H1 (cell line): ENCODE measurements at regions not wholly inside any gene's neighbourhood (a gene's known extent, or its start where the extent isn't known, plus 50 kb on each side); places are given as distances from the start of the nearest gene placed in this dataset.

Experiments
- CTCF ChIA-PET: fragments of 300-600 bp; sonication (Branson Sonifier 250); formaldehyde crosslinking; loops from one replicate; lab custom pipeline; 2021; ENCODE audit not compliant: partially characterized antibody; lab: Charles Lee
- POLR2A ChIA-PET: fragments of 300-600 bp; sonication (Branson Sonifier 250); formaldehyde crosslinking; loops from one replicate; lab custom pipeline; 2021; ENCODE audit warnings: inconsistent platforms; ENCODE audit not compliant: partially characterized antibody; lab: Charles Lee
- DNase-seq, 2 experiments: peaks; one replicate each; pipeline versions ENCODE4 v3.0.0 to v3.0.0-alpha.2; 2010 to 2022; ENCODE audit warnings: low spot score in 2 of 2, low read depth in 1 of 2, mixed read lengths in 1 of 2
- FAIRE-seq: peaks from 2 replicates; lab custom pipeline; 2011; peaks lifted over from hg19 to GRCh38; lab: Jason Lieb, UNC
- H2AFZ ChIP-seq: 2 replicates; pipeline ENCODE4 v1.8.1; 2012; ENCODE audit warnings: low read length, inconsistent platforms
- H2AK5ac ChIP-seq: 2 replicates; pipeline ENCODE4 v1.6.1; 2013; ENCODE audit warnings: low read depth, low read length
- H2BK120ac ChIP-seq: replicated peaks from 2 replicates; pipeline ENCODE3; 2013; ENCODE audit warnings: low read depth, low read length, inconsistent platforms
- H2BK12ac ChIP-seq: 2 replicates; pipeline ENCODE4 v1.6.1; 2013; ENCODE audit warnings: low read depth, low read length
- H2BK15ac ChIP-seq: 2 replicates; pipeline ENCODE4 v1.6.1; 2013; ENCODE audit warnings: low read length
- H2BK20ac ChIP-seq: 2 replicates; pipeline ENCODE4 v1.6.1; 2013; ENCODE audit warnings: low read length
- H2BK5ac ChIP-seq: 2 replicates; pipeline ENCODE4 v1.6.1; 2013; ENCODE audit warnings: low read depth, low read length
- H3K14ac ChIP-seq: 2 replicates; pipeline ENCODE4 v1.6.1; 2013; ENCODE audit warnings: inconsistent platforms; ENCODE audit not compliant: insufficient read length
- H3K18ac ChIP-seq: 2 replicates; pipeline ENCODE4 v1.6.1; 2013; ENCODE audit warnings: low read length; ENCODE audit errors: extremely low read depth
- H3K23ac ChIP-seq: 2 replicates; pipeline ENCODE4 v1.6.1; 2013; ENCODE audit warnings: inconsistent platforms; ENCODE audit not compliant: insufficient read length
- H3K23me2 ChIP-seq: 2 replicates; pipeline ENCODE4 v1.6.1; 2013; ENCODE audit warnings: low read depth, low read length
- H3K27ac ChIP-seq: 2 replicates; pipeline ENCODE4 v1.6.1; 2011; ENCODE audit warnings: low read depth, low read length, inconsistent platforms
- H3K27me3 ChIP-seq, 4 experiments: replicated peaks in 1 of 4; 1 replicate in 1 of 4; 2 replicates in 3 of 4; pipeline versions ENCODE4 v1.6.1 to v1.8.1; 2011 to 2013; ENCODE audit warnings: low read length in 3 of 4, mild to moderate bottlenecking in 3 of 4, inconsistent platforms in 2 of 4, mixed read lengths in 2 of 4, moderate library complexity in 1 of 4; ENCODE audit not compliant: control insufficient read depth in 3 of 4, insufficient read depth in 3 of 4; ENCODE audit errors: extremely low read depth in 1 of 4
- H3K36me3 ChIP-seq, 4 experiments: 2 replicates each; pipeline versions ENCODE4 v1.6.1 to v1.8.1; 2011 to 2013; ENCODE audit warnings: mild to moderate bottlenecking in 4 of 4, low read length in 3 of 4, moderate library complexity in 2 of 4, control low read depth in 1 of 4, inconsistent platforms in 1 of 4; ENCODE audit not compliant: insufficient read depth in 4 of 4, control insufficient read depth in 2 of 4
- H3K4ac ChIP-seq: replicated peaks from 2 replicates; pipeline ENCODE3; 2013; ENCODE audit warnings: low read length, low read depth, mixed read lengths, inconsistent platforms; ENCODE audit not compliant: insufficient read length
- H3K4me1 ChIP-seq, 4 experiments: replicated peaks in 1 of 4; 1 replicate in 1 of 4; 2 replicates in 3 of 4; pipeline versions ENCODE4 v1.6.1 to v1.8.1; 2011 to 2013; ENCODE audit warnings: low read length in 3 of 4, inconsistent platforms in 2 of 4, mixed read lengths in 1 of 4; ENCODE audit not compliant: insufficient read depth in 4 of 4, control insufficient read depth in 3 of 4
- H3K4me2 ChIP-seq, 2 experiments: 2 replicates each; pipeline versions ENCODE4 v1.6.1 to v1.8.1; 2011 to 2013; ENCODE audit warnings: low read depth in 2 of 2, low read length in 2 of 2, control low read depth in 1 of 2, inconsistent platforms in 1 of 2, mild to moderate bottlenecking in 1 of 2; ENCODE audit not compliant: insufficient read depth in 1 of 2
- H3K4me3 ChIP-seq, 4 experiments: fragments of 200-600, 300-600 bp in 1 of 4; sonication (generic), shearing (Covaris generic), sonication (Bioruptor Twin) in 1 of 4; 2 replicates each; pipeline versions ENCODE4 v1.5.1 to v1.8.1; 2011 to 2016; ENCODE audit warnings: low read length in 4 of 4, low read depth in 3 of 4, control low read depth in 2 of 4, inconsistent platforms in 2 of 4, mild to moderate bottlenecking in 2 of 4, mixed read lengths in 1 of 4, moderate library complexity in 1 of 4; ENCODE audit not compliant: insufficient read depth in 2 of 4; ENCODE audit errors: extremely low read depth in 1 of 4
- H3K56ac ChIP-seq: replicated peaks from 2 replicates; pipeline ENCODE3; 2013; ENCODE audit warnings: low read depth, mild to moderate bottlenecking, mixed read lengths, low read length, inconsistent platforms; ENCODE audit not compliant: insufficient read length
- H3K79me1 ChIP-seq: 2 replicates; pipeline ENCODE4 v1.6.1; 2013; ENCODE audit warnings: low read depth, low read length, control low read depth
- H3K79me2 ChIP-seq, 2 experiments: 2 replicates each; pipeline versions ENCODE4 v1.6.1 to v1.8.1; 2012 to 2013; ENCODE audit warnings: low read length in 2 of 2, mild to moderate bottlenecking in 2 of 2, inconsistent platforms in 1 of 2; ENCODE audit not compliant: insufficient read depth in 2 of 2, control insufficient read depth in 1 of 2
- H3K9ac ChIP-seq, 4 experiments: replicated peaks in 1 of 4; 1 replicate in 1 of 4; 2 replicates in 3 of 4; pipeline versions ENCODE4 v1.6.1 to v1.8.1; 2011 to 2013; ENCODE audit warnings: low read depth in 3 of 4, low read length in 3 of 4, control low read depth in 2 of 4, mild to moderate bottlenecking in 2 of 4, moderate library complexity in 2 of 4, inconsistent platforms in 1 of 4; ENCODE audit errors: extremely low read depth in 1 of 4
- H3K9me3 ChIP-seq, 2 experiments: 2 replicates each; pipeline versions ENCODE4 v1.6.1 to v1.8.1; 2012 to 2013; ENCODE audit warnings: mild to moderate bottlenecking in 2 of 2, moderate library complexity in 2 of 2, control low read depth in 1 of 2, inconsistent platforms in 1 of 2, low read depth in 1 of 2, low read length in 1 of 2, mixed read lengths in 1 of 2; ENCODE audit not compliant: insufficient read depth in 2 of 2
- H4K20me1 ChIP-seq, 2 experiments: replicated peaks in 1 of 2; 2 replicates each; pipeline versions ENCODE3 to v1.8.1; 2011 to 2013; ENCODE audit warnings: inconsistent platforms in 2 of 2, low read length in 2 of 2, mild to moderate bottlenecking in 1 of 2; ENCODE audit not compliant: insufficient read depth in 2 of 2, control insufficient read depth in 1 of 2
- H4K5ac ChIP-seq: 2 replicates; pipeline ENCODE4 v1.6.1; 2013; ENCODE audit warnings: low read length, low read depth, mixed read lengths, inconsistent platforms; ENCODE audit not compliant: insufficient read length
- H4K8ac ChIP-seq: 2 replicates; pipeline ENCODE4 v1.8.0; 2013; ENCODE audit warnings: mild to moderate bottlenecking, moderate library complexity, low read length, inconsistent platforms; ENCODE audit not compliant: insufficient read depth; ENCODE audit errors: extremely low read depth
- H4K91ac ChIP-seq: replicated peaks from 2 replicates; pipeline ENCODE3; 2013; ENCODE audit warnings: low read length, mixed read lengths, inconsistent platforms; ENCODE audit not compliant: insufficient read length
- ASH2L ChIP-seq: fragments of 200-600, 300-600 bp; sonication (generic); IDR thresholded peaks from one replicate; pipeline ENCODE4 v1.7.1; 2017; ENCODE audit warnings: low read length
- HDAC2 ChIP-seq, 2 experiments: fragments of 300-600 bp in 1 of 2; sonication (generic) in 1 of 2; IDR thresholded peaks; 2 replicates each; pipeline ENCODE4 v1.6.1; 2011 to 2012; ENCODE audit warnings: low read depth in 2 of 2, low read length in 2 of 2, mild to moderate bottlenecking in 2 of 2, moderate library complexity in 2 of 2, borderline replicate concordance in 1 of 2, inconsistent platforms in 1 of 2
- JUN ChIP-seq: IDR thresholded peaks from 2 replicates; pipeline ENCODE4 v1.6.1; 2011; ENCODE audit warnings: low read depth, mild to moderate bottlenecking, improper control_type of control experiment, low read length
- SIRT6 ChIP-seq: IDR thresholded peaks from one replicate; pipeline ENCODE4 v1.7.1; 2012; ENCODE audit warnings: low read length, inconsistent platforms
- SIX5 ChIP-seq: IDR thresholded peaks from 2 replicates; pipeline ENCODE4 v1.6.1; 2011; ENCODE audit warnings: mild to moderate bottlenecking, low read depth, low read length
- WGBS, 2 experiments: shearing (Covaris generic) in 1 of 2; methylation state at CpG; one replicate each; pipeline versions ENCODE4 v1.1.6 to v1.1.7; 2013 to 2015; ENCODE audit warnings: low lambda C conversion rate in 2 of 2, mixed read lengths in 2 of 2, inconsistent platforms in 1 of 2, low coverage in 1 of 2, missing lambda C conversion rate in 1 of 2; ENCODE audit not compliant: insufficient replicate concordance in 2 of 2, insufficient coverage in 1 of 2, insufficient read length in 1 of 2; ENCODE audit errors: extremely low coverage in 1 of 2, missing lambda C conversion rate in 1 of 2; 5-methylcytosine and 5-hydroxymethylcytosine counted together
- TF ChIP-seq, protein P1 (sequence below), 3 experiments: IDR thresholded peaks; 1 replicate in 2 of 3; 2 replicates in 1 of 3; pipeline versions ENCODE4 v1.5.1 to v1.6.1; 2011; ENCODE audit warnings: low read length in 3 of 3, mild to moderate bottlenecking in 3 of 3, inconsistent platforms in 2 of 3, low read depth in 1 of 3, moderate library complexity in 1 of 3; ENCODE audit not compliant: insufficient read depth in 1 of 3; ENCODE audit errors: control extremely low read depth in 1 of 3
- TF ChIP-seq, protein P2 (sequence below): IDR thresholded peaks from 2 replicates; pipeline ENCODE4 v1.6.1; 2011; ENCODE audit warnings: low read length, improper control_type of control experiment

DNA sequence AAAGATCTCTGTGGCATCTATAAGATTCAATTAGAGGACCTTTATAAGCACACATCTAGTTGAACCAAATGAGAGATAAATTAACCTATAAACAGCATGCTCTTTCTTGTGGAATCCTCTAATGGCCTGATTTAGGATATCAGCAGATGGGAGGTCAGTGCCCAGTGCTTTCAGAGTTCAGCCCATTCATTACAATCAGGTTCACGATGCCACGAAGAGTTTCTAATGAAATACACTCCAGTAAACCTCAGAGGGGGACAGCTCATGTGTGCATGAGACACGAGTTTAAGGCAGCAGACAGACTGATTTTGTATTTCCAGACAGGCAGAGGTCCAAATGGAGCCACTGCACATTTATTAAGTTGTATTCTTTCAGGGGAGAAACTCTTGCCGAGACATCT is 544.4 kb upstream of the PKN2 start:
- no peak overlapping the region for H4K91ac ChIP-seq
- H3K36me3 ChIP-seq = no peaks in the 10 kb centered on the region
- H2AK5ac ChIP-seq = no peak overlapping the region
- no peak overlapping the region for H2BK5ac ChIP-seq
- H4K20me1 ChIP-seq = no peaks in the 10 kb centered on the region
- no peaks in the 10 kb centered on the region for H3K79me2 ChIP-seq
- H3K9me3 ChIP-seq = no peaks in the 10 kb centered on the region
- no peak overlapping the region for H4K8ac ChIP-seq
- TF ChIP-seq ASH2L = no peak
- no peak for TF ChIP-seq SIX5
- TF ChIP-seq, protein P1, sequence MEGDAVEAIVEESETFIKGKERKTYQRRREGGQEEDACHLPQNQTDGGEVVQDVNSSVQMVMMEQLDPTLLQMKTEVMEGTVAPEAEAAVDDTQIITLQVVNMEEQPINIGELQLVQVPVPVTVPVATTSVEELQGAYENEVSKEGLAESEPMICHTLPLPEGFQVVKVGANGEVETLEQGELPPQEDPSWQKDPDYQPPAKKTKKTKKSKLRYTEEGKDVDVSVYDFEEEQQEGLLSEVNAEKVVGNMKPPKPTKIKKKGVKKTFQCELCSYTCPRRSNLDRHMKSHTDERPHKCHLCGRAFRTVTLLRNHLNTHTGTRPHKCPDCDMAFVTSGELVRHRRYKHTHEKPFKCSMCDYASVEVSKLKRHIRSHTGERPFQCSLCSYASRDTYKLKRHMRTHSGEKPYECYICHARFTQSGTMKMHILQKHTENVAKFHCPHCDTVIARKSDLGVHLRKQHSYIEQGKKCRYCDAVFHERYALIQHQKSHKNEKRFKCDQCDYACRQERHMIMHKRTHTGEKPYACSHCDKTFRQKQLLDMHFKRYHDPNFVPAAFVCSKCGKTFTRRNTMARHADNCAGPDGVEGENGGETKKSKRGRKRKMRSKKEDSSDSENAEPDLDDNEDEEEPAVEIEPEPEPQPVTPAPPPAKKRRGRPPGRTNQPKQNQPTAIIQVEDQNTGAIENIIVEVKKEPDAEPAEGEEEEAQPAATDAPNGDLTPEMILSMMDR (IDR thresholded peaks at IDR 0.05; ENCODE audit: control extremely low read depth in 1 of 3, insufficient read depth in 1 of 3, low read depth in 1 of 3, low read length in 3 of 3) = no peak
- TF ChIP-seq, protein P2, sequence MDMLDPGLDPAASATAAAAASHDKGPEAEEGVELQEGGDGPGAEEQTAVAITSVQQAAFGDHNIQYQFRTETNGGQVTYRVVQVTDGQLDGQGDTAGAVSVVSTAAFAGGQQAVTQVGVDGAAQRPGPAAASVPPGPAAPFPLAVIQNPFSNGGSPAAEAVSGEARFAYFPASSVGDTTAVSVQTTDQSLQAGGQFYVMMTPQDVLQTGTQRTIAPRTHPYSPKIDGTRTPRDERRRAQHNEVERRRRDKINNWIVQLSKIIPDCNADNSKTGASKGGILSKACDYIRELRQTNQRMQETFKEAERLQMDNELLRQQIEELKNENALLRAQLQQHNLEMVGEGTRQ = no peak
- TF ChIP-seq JUN = no peak
- TF ChIP-seq SIRT6 = no peak
- TF ChIP-seq HDAC2 (IDR thresholded peaks at IDR 0.05; ENCODE audit: borderline replicate concordance in 1 of 2, low read depth in 2 of 2, low read length in 2 of 2) = no peak
- no peaks in the 10 kb centered on the region for H3K23me2 ChIP-seq
- WGBS, 2 experiments = 93% methylated on average over 4 of the region's 4 CpGs; no CpG with 5 or more reads in 1 of the 2 experiments
- no peaks in the 10 kb centered on the region for H3K27me3 ChIP-seq
- no peak for FAIRE-seq
- no peaks in the 10 kb centered on the region for H3K79me1 ChIP-seq
- no peak overlapping the region for H3K23ac ChIP-seq
- no peak overlapping the region for H3K56ac ChIP-seq
- H2BK15ac ChIP-seq = no peak overlapping the region
- no peak overlapping the region for H3K14ac ChIP-seq
- H2BK12ac ChIP-seq = no peak overlapping the region
- no peak overlapping the region for H2BK20ac ChIP-seq
- no peak overlapping the region for H2AFZ ChIP-seq
- H3K9ac ChIP-seq = no peak overlapping the region
- H3K4me3 ChIP-seq = no peak overlapping the region
- peaks cover 0 to 18% (median 1%) of the 10 kb centered on the region in 4 experiments; a peak in 2 of 7 replicates for H3K4me1 ChIP-seq
- H3K18ac ChIP-seq = no peak overlapping the region
- ChIA-PET CTCF (no interaction called here), POLR2A (no interaction called here)
- no peak for DNase-seq
- H3K27ac ChIP-seq = no peak overlapping the region
- H3K4ac ChIP-seq = no peak overlapping the region
- H2BK120ac ChIP-seq = no peak overlapping the region
- H3K4me2 ChIP-seq = no peak overlapping the region
- no peak overlapping the region for H4K5ac ChIP-seq
